Fibroblast of skin of left quadriceps (primary cell): ENCODE measurements at regions not wholly inside any gene's neighbourhood (a gene's known extent, or its start where the extent isn't known, plus 50 kb on each side); places are given as distances from the start of the nearest gene placed in this dataset.

Experiments
- DNase-seq, 2 experiments: peaks; one replicate each; pipeline ENCODE4 v3.0.0-alpha.2; 2013; ENCODE audit warnings: low read depth in 2 of 2

- DNase-seq: no peak
These were observed 58.0 kb upstream of the ITPRID1 start for GRCh38 chr7:31455844-31456243.

DNA sequence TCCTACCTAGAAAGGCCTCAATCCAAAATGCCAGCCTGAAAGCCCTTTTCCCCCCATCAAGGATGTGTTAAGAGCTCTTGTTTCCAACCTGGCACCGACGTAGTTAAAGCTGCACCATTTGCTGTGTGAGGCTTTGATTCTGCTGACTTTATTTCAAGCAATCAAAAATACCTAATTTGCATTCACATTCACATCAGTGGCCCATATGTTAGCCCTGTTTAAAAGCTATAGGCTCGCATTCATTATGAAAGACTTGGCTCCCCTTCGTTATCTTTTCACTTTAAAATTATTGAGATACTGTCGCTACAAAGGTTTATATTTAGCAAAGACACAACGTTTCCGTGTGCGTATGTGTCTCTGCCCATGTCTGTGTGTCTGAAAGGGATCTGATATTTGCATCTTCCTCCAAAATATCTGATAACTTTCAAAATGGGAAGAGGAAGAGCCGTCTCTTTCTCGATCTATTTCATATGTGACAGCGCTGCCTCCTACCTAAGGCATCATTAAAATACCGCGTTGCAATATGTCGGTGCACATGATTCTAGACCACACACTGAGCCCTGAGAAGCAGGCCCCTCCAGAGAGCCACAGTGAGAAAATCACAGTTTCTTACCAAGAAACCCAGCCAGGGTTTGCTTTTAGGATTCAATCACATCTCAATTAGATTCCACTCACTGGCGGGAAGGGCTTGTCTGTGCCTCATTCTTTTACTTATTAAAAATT is 57.1 kb upstream of the ITPRID1 start:
- DNase-seq: no peak

DNA sequence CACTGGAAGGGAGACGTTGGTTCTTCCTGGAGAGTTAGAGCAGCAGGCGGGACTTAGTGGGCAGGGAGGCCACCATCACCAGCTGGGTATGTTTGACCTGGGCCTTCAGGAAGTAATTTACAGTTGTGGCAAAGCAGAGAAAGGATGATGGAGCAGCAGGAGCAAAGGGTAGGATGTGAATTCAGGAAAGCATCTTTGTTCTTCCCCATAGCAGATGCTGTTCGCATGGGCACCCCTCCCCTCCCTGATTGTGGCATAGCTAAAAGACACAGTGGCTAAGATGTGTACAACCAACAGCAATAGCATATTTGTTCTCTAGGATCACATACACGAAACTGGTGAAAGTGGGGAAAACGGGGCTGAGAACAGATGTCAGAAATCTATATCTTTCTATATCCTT is 56.3 kb upstream of the ITPRID1 start:
- no peak for DNase-seq

DNA sequence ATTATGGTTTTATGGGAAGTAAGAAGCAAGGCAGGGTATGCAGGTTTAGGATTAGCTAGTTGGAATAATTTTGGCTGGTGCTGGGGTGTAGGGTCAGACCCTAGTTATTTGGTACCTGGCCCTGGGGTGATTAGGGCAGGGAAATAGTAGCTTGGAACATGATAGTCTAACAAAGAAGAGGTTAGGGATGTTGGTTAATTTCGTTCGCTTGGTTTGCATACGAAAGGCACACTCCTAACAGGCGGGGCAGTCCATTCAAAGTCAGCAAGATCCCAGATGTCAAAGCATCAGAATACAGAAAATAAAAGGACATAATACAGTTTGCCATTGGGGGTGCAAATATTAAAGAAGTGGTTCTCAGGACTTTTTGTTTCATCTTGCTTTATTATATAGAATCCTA is 55.7 kb upstream of the ITPRID1 start:
- no peak for DNase-seq

GRCh38 chr7:31462636-31463035 is 51.3 kb upstream of the ITPRID1 start:
- no peak for DNase-seq
